ENCODE measurements at regions not wholly inside any gene's neighbourhood (a gene's known extent, or its start where the extent isn't known, plus 50 kb on each side); places are given as distances from the start of the nearest gene placed in this dataset.
"Not testable (repeated sequence)": the region's sequence is repeated elsewhere in the genome, so short reads cannot be mapped to it uniquely, and the experiment has no call there.

DNA sequence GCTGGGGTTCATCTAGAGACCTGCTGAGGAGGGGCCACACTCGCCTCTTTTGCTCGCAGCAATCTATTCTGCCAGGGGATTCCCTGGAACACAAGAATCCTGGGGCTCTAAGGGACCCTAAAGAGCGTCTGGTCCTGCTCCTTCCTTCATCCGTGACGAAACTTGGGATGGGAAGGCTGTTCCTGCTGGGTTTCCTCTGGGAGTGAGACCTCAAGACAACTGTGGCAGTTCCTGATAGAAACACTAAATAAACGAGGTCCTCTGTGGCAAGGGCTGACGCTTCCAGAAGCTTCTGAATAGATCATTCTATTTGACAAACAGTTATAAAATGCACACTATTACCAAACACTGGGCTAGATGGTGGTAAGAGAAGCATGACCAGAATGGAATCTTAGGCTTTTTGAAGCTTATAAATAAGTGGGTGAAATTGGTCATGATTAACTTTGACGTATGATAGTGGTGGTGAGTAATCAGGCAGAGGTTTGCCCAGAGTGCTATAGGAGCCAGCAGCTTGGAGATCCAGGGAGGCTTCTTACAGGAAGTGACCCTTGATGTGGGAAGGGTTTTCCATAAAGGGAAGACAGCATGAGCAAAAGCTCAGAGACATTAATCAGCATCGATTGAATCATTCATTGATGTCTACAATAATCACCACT is 73.2 kb downstream of the PCMTD2 start:
- H2BK12ac ChIP-seq (ENCODE audit: low read depth, low read length); H3K27ac ChIP-seq (ENCODE audit: low read depth, low read length); H3K56ac ChIP-seq (replicated peaks; ENCODE audit: insufficient read length, low read depth, low read length); H3K23me2 ChIP-seq (ENCODE audit: low read depth, low read length); H2AK5ac ChIP-seq (ENCODE audit: low read depth, low read length); H3K36me3 ChIP-seq (ENCODE audit: control insufficient read depth in 2 of 4, insufficient read depth in 4 of 4, low read length in 3 of 4); H3K9me3 ChIP-seq (ENCODE audit: insufficient read depth in 2 of 2, low read depth in 1 of 2, low read length in 1 of 2); H2BK120ac ChIP-seq (replicated peaks; ENCODE audit: low read depth, low read length); POLR2A ChIA-PET (ENCODE audit: partially characterized antibody); H3K4me2 ChIP-seq (ENCODE audit: insufficient read depth in 1 of 2, low read depth in 2 of 2, low read length in 2 of 2); DNase-seq (ENCODE audit: low read depth in 1 of 2, low spot score in 2 of 2); H3K79me1 ChIP-seq (ENCODE audit: low read depth, low read length); H2AFZ ChIP-seq (ENCODE audit: low read length); H2BK5ac ChIP-seq (ENCODE audit: low read depth, low read length); H3K18ac ChIP-seq (ENCODE audit: extremely low read depth, low read length); FAIRE-seq; H3K27me3 ChIP-seq (replicated peaks in 1 of 4; ENCODE audit: control insufficient read depth in 3 of 4, extremely low read depth in 1 of 4, insufficient read depth in 3 of 4, low read length in 3 of 4); H3K4ac ChIP-seq (replicated peaks; ENCODE audit: insufficient read length, low read depth, low read length); H2BK15ac ChIP-seq (ENCODE audit: low read length); H3K4me3 ChIP-seq (ENCODE audit: extremely low read depth in 1 of 4, insufficient read depth in 2 of 4, low read depth in 3 of 4, low read length in 4 of 4); H2BK20ac ChIP-seq (ENCODE audit: low read length); H3K23ac ChIP-seq (ENCODE audit: insufficient read length); H3K14ac ChIP-seq (ENCODE audit: insufficient read length); H4K91ac ChIP-seq (replicated peaks; ENCODE audit: insufficient read length, low read length); H3K4me1 ChIP-seq (replicated peaks in 1 of 4; ENCODE audit: control insufficient read depth in 3 of 4, insufficient read depth in 4 of 4, low read length in 3 of 4); H4K8ac ChIP-seq (ENCODE audit: extremely low read depth, insufficient read depth, low read length); H4K5ac ChIP-seq (ENCODE audit: insufficient read length, low read depth, low read length); H3K79me2 ChIP-seq (ENCODE audit: control insufficient read depth in 1 of 2, insufficient read depth in 2 of 2, low read length in 2 of 2); H4K20me1 ChIP-seq (replicated peaks in 1 of 2; ENCODE audit: control insufficient read depth in 1 of 2, insufficient read depth in 2 of 2, low read length in 2 of 2); H3K9ac ChIP-seq (replicated peaks in 1 of 4; ENCODE audit: extremely low read depth in 1 of 4, low read depth in 3 of 4, low read length in 3 of 4); CTCF ChIA-PET (ENCODE audit: partially characterized antibody): not testable (repeated sequence)
- WGBS, 2 experiments (ENCODE audit: extremely low coverage in 1 of 2, insufficient coverage in 1 of 2, insufficient read length in 1 of 2, insufficient replicate concordance in 2 of 2, low coverage in 1 of 2, low lambda C conversion rate in 2 of 2, missing lambda C conversion rate in 1 of 2) = 56% methylated on average over 6 of the region's 9 CpGs; no CpG with 5 or more reads in 1 of the 2 experiments

- H2AFZ ChIP-seq (ENCODE audit: low read length); H2BK20ac ChIP-seq (ENCODE audit: low read length); H3K79me2 ChIP-seq (ENCODE audit: control insufficient read depth in 1 of 2, insufficient read depth in 2 of 2, low read length in 2 of 2); H2BK15ac ChIP-seq (ENCODE audit: low read length); FAIRE-seq; H3K27ac ChIP-seq (ENCODE audit: low read depth, low read length); H3K4ac ChIP-seq (replicated peaks; ENCODE audit: insufficient read length, low read depth, low read length); DNase-seq (ENCODE audit: low read depth in 1 of 2, low spot score in 2 of 2); H4K91ac ChIP-seq (replicated peaks; ENCODE audit: insufficient read length, low read length); H4K20me1 ChIP-seq (replicated peaks in 1 of 2; ENCODE audit: control insufficient read depth in 1 of 2, insufficient read depth in 2 of 2, low read length in 2 of 2); H3K27me3 ChIP-seq (replicated peaks in 1 of 4; ENCODE audit: control insufficient read depth in 3 of 4, extremely low read depth in 1 of 4, insufficient read depth in 3 of 4, low read length in 3 of 4); H4K5ac ChIP-seq (ENCODE audit: insufficient read length, low read depth, low read length); H4K8ac ChIP-seq (ENCODE audit: extremely low read depth, insufficient read depth, low read length); H2BK120ac ChIP-seq (replicated peaks; ENCODE audit: low read depth, low read length); H3K18ac ChIP-seq (ENCODE audit: extremely low read depth, low read length); H3K23ac ChIP-seq (ENCODE audit: insufficient read length); H3K56ac ChIP-seq (replicated peaks; ENCODE audit: insufficient read length, low read depth, low read length); H2BK12ac ChIP-seq (ENCODE audit: low read depth, low read length); H2BK5ac ChIP-seq (ENCODE audit: low read depth, low read length); H2AK5ac ChIP-seq (ENCODE audit: low read depth, low read length); H3K4me3 ChIP-seq (ENCODE audit: extremely low read depth in 1 of 4, insufficient read depth in 2 of 4, low read depth in 3 of 4, low read length in 4 of 4); H3K23me2 ChIP-seq (ENCODE audit: low read depth, low read length); H3K4me2 ChIP-seq (ENCODE audit: insufficient read depth in 1 of 2, low read depth in 2 of 2, low read length in 2 of 2); H3K9ac ChIP-seq (replicated peaks in 1 of 4; ENCODE audit: extremely low read depth in 1 of 4, low read depth in 3 of 4, low read length in 3 of 4); H3K14ac ChIP-seq (ENCODE audit: insufficient read length); H3K79me1 ChIP-seq (ENCODE audit: low read depth, low read length); H3K36me3 ChIP-seq (ENCODE audit: control insufficient read depth in 2 of 4, insufficient read depth in 4 of 4, low read length in 3 of 4); H3K9me3 ChIP-seq (ENCODE audit: insufficient read depth in 2 of 2, low read depth in 1 of 2, low read length in 1 of 2); H3K4me1 ChIP-seq (replicated peaks in 1 of 4; ENCODE audit: control insufficient read depth in 3 of 4, insufficient read depth in 4 of 4, low read length in 3 of 4); POLR2A ChIA-PET (ENCODE audit: partially characterized antibody); CTCF ChIA-PET (ENCODE audit: partially characterized antibody): not testable (repeated sequence)
These were observed 77.1 kb downstream of the PCMTD2 start for GRCh38 chr20:64332627-64333026.
